ENCODE measurements at regions not wholly inside any gene's neighbourhood (a gene's known extent, or its start where the extent isn't known, plus 50 kb on each side); places are given as distances from the start of the nearest gene placed in this dataset.

- no peak for ATAC-seq (ENCODE audit: low read depth)
- CTCF ChIA-PET: no interaction called here
- Histone ChIP-seq H3K9ac (ENCODE audit: low read depth, low read length) (no peak overlapping the region), H3K4ac (ENCODE audit: low read depth, low read length) (no peak overlapping the region), H4K20me1 (ENCODE audit: insufficient read depth, low read length) (no peaks in the 10 kb centered on the region), H2AK5ac (ENCODE audit: low read depth, low read length) (no peak overlapping the region), H4K8ac (ENCODE audit: low read depth in 2 of 2, low read length in 2 of 2) (no peak overlapping the region), H3K23ac (ENCODE audit: low read depth, low read length) (no peak overlapping the region), H3K4me3 (ENCODE audit: insufficient read depth, low read depth, low read length) (no peak overlapping the region), H3K27me3 (ENCODE audit: control insufficient read depth, insufficient read depth, low read length) (no peaks in the 10 kb centered on the region), H3K9me3 (ENCODE audit: control insufficient read depth, insufficient read depth, low read length) (no peaks in the 10 kb centered on the region), H2AFZ (replicated peaks; ENCODE audit: low read length, poor library complexity) (no peak overlapping the region), H3K4me2 (ENCODE audit: low read depth, low read length) (no peak overlapping the region), H2BK20ac (ENCODE audit: low read depth, low read length) (no peak overlapping the region), H3K56ac (ENCODE audit: extremely low read depth, insufficient read depth, low read length) (no peak overlapping the region), H3K18ac (ENCODE audit: low read depth, low read length) (no peak overlapping the region), H2BK5ac (ENCODE audit: low read depth, low read length, poor library complexity, severe bottlenecking) (no peak overlapping the region), H2BK120ac (ENCODE audit: low read depth, low read length) (no peak overlapping the region), H3K9me1 (ENCODE audit: insufficient read depth, low read length) (no peaks in the 10 kb centered on the region), H3K36me3 (ENCODE audit: control insufficient read depth, insufficient read depth, low read length) (no peaks in the 10 kb centered on the region), H4K5ac (ENCODE audit: low read depth, low read length) (no peak overlapping the region), H2BK15ac (ENCODE audit: low read depth, low read length) (no peak overlapping the region), H3K14ac (replicated peaks; ENCODE audit: low read depth, low read length) (no peak overlapping the region), H3K79me1 (ENCODE audit: low read depth in 1 of 2, low read length in 2 of 2) (no peaks in the 10 kb centered on the region), H4K91ac (ENCODE audit: insufficient read depth, low read depth, low read length) (no peak overlapping the region), H3K4me1 (ENCODE audit: control insufficient read depth, insufficient read depth, low read length) (no peaks in the 10 kb centered on the region), H3K27ac (ENCODE audit: insufficient read depth, low read length) (no peak overlapping the region), H2AK9ac (replicated peaks; ENCODE audit: low read depth, low read length, poor library complexity) (no peak overlapping the region)
- POLR2A ChIA-PET (ENCODE audit: unreplicated experiment): no interaction called here
- dilution Hi-C loops (cut with HindIII; ENCODE audit: low sequenced_read_pairs, unreplicated experiment) (no loop called here), intact Hi-C loops (cut with micrococcal nuclease) (no loop called here), in situ Hi-C loops (cut with MboI; ENCODE audit: low sequenced_read_pairs) (no loop called here)
- no peak for TF ChIP-seq RAD21 (IDR thresholded peaks at IDR 0.05; ENCODE audit: low read length)
- no peak for TF ChIP-seq ELK1 (IDR thresholded peaks at IDR 0.05; ENCODE audit: borderline replicate concordance, low read depth, low read length)
- no peak for TF ChIP-seq MAFK (IDR thresholded peaks at IDR 0.05; ENCODE audit: low read depth, low read length)
- no peak for TF ChIP-seq RFX5 (IDR thresholded peaks at IDR 0.05; ENCODE audit: low read depth, low read length)
- TF ChIP-seq POLR2A (IDR thresholded peaks at IDR 0.05; ENCODE audit: low read depth, low read length): no peak
- TF ChIP-seq SMC3 (IDR thresholded peaks at IDR 0.05; ENCODE audit: low read depth, low read length): no peak
- no peak for TF ChIP-seq BHLHE40 (IDR thresholded peaks at IDR 0.05; ENCODE audit: low read depth, low read length)
- TF ChIP-seq CEBPB (IDR thresholded peaks at IDR 0.05; ENCODE audit: low read depth, low read length): no peak
- no peak for TF ChIP-seq CTCF (conservative IDR thresholded peaks at IDR 0.05; ENCODE audit: low read depth, low read length)
- peak; percentile 12 for DNase-seq
- no TSS peak for BruUV-seq (replicated peaks)
Measured at GRCh38 chr13:34070006-34070405, 252.1 kb downstream of the RFC3 start.

Data from IMR-90 (cell line).